ENCODE measurements at regions not wholly inside any gene's neighbourhood (a gene's known extent, or its start where the extent isn't known, plus 50 kb on each side); places are given as distances from the start of the nearest gene placed in this dataset.

- no peak for DNase-seq
Measured at GRCh38 chr17:79521225-79521624, 89.6 kb downstream of the RBFOX3 start.

DNA sequence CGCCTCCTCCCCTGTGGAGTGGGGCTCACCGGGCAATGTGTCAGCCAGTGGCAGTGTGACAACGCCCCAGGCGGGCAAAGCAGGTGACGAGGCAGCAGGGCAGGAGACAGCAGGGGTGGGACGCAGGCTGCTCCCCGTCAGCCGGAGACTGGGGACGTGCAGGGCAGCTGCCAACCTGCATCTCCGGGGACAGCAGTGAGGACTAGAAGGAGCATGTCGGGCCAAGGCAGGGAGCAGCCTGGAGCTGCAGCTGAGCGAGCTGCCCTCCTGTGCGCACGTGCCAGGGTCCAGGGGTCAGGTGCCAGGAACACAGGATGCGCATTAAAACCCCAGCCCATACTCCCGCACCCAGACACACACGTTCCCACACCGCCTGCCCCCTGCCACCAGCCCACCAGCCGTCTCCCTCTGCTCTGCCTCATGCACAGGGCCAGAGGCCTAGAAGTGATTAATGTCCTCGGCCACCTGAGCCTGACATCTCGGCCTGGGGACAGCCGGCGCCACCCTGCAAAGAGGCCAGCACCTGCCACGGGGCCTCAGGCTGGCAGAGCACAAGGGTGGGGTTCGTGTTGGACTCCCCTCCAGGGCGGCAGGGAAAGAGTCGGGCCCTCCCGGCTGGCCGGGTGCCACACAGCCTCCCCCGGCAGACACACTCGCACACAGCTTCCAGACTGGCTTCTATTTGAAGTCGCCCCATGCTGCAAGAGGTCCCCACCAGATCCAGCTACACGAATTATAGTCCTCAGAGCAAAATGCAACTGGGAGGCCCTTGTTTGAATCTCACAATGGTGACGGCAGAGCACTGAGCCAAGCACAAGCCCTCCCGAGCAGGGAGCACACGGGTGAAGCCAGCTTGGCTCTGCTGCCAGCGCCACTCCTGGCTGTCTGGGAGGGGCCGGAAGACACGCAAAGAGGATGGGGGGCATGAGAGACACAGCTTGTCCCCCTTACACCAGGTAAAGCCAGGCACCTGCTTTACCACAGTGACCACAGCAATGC, 90.4 kb downstream of the RBFOX3 start:
- no peak for DNase-seq

GRCh38 chr17:79519601-79520000, 91.2 kb downstream of the RBFOX3 start:
- no peak for DNase-seq

DNA sequence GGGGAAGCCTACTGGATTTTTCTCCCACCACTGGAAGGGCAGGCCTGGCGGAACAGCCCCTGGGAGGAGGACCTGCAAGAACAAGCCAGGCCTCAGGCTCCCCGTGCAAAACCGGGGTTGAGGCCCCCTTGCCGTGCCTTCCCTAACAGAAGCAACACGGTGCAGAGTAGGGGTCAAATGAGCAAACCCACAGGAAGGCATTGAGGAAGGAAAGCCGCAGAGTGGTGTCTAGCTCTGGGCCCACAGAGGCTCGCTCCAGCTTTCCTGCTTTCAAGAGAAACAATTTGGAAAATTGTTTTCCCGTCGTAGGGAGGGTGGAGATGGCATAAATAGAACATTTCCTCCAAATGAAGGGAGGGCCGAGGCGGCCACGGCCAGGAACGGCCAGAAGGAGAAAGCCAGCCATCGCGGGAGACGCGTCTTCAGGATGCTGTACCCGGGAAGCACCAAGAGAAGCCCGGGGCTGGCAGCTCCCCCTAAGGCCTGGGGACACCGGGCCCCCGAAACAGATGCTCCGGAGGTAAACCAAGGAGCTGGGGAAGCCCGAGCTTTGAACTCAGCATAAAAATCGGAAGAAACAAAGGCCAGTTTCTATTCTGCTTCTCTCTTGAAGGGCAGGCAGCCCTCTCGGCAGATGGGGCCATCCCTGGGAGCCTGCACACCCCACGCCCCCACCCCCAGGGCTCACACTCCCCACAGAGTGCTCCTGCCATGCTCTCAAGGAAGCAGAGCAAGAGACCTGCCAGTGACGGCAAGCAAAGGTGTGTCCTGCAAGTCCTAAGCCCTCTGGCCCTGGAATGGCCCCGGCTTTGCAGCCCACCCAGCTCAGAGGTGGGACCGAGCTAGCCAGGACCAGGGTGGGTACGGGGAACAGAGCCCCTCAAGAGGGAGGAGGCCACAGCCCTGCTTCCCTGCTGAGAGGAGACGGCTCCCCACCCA, 92.0 kb downstream of the RBFOX3 start:
- DNase-seq, result no peak

GRCh38 chr17:79517827-79518584, 92.8 kb downstream of the RBFOX3 start:
- DNase-seq, result no peak

DNA sequence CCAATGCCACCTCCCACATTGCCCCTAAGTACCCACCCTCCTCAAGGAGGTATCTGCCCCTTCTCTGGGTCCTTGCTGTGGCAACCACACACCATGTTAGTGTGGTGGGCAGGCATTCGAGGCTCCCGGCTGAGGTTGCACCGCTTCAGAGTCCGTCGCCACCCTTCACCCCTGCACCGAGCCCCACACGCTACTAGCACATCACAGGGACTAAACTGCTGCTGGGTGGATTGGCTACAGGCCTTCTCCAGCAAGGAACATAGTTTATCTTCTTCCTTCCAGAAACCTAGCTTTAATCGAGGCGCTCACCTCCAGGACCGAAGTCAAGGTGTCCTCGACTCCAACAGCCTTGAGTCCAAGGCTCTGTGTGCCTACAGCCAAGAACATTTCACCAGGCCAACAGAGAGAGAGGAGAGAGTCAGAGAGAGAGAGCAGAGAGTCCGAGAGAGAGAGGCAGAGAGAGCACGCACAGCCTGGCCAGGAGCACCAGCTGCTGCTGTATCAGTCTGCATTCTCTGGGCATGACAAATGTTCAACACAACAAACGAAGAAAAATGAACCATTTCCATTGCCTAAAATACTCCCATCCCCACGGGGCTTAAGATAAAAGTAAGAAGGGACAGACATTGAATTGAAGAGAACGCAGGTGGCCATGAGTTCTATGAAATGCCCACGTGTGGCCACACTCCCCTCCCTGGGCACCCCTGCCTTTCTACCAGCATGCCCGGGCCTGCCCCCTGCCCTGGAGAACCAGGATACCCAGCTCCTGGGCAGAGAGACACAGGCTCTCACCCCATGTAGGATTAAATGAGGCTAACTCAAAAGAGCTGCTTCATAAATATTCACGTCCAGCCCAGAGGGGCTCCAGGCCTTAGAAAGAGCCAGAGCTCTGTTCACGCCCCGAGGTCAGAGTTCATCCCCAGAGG, 94.9 kb downstream of the RBFOX3 start:
- no peak for DNase-seq

- no peak for DNase-seq
Measured at GRCh38 chr17:79515110-79515509, 95.7 kb downstream of the RBFOX3 start.

DNA sequence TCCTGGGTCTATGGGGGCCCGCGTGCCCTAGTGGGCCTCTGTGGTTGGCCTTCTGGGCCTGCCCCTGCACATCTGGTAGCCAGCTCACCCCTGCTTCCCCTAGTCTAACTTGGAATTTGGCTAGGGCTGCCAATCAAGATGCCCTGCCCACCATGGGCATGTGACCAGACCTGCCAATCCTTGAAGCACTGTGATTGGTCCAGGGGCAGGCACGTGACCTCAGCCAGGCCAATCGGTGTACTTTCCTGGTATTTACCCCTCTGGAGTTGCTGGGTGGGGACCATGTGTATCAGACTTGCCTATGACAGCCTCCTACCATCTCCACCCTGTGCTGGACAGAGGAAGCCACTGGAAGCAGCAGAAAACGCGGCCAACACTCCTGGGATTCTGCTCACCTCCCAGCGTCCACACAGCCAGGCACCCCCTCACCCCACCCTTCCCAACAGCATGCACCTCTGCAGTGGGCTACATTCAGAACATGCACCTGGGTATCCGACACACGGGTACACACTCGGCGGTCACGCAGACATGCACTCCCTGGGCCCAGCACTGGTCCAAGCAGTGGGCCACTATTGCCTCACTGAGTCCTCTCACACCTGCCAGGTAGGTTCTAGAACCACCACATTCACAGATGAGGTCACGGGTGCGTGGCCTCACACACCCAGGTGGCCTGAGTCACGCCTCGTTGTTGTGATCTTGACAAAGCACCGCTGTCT, 96.9 kb downstream of the RBFOX3 start:
- DNase-seq, result no peak

DNA sequence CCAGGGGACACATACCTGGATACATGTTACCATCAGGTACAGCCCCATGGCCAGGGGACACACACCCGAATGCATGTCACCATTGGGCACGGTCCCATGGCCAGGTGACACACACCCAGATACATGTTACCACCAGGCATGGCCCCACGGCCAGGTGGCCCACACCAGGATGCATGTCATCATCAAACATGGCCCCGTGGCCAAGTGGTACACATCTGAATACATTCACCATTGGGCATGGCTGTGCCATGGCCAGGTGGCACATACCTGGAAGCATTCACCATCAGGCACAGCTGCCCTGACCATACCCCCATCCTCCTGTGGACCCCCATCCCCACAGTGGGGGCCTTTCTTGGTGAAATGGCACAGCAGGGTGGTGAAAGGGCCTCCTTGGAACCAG, 97.6 kb downstream of the RBFOX3 start:
- no peak for DNase-seq

DNA sequence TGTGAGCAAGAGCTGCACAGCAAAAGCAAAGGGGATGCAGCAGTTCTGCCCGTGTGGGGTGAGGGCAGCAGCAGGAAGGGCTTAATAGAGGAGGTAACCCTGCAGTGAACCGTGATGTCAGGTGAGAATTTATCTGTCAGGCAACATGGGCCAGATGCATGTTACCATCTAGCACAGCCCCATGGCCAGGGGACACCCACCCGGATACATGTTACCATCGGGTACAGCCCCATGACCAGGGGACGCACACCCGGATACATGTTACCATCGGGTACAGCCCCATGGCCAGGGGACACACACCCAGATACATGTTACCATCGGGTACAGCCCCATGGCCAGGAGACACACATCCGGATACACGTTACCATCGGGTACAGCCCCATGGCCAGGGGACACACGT, 99.4 kb downstream of the RBFOX3 start:
- no peak for DNase-seq

GRCh38 chr17:79510071-79510470, 100.8 kb downstream of the RBFOX3 start:
- no peak for DNase-seq

GRCh38 chr17:79509490-79509889, 101.4 kb downstream of the RBFOX3 start:
- no peak for DNase-seq

GRCh38 chr17:79509008-79509407, 101.8 kb downstream of the RBFOX3 start:
- DNase-seq, result no peak

DNA sequence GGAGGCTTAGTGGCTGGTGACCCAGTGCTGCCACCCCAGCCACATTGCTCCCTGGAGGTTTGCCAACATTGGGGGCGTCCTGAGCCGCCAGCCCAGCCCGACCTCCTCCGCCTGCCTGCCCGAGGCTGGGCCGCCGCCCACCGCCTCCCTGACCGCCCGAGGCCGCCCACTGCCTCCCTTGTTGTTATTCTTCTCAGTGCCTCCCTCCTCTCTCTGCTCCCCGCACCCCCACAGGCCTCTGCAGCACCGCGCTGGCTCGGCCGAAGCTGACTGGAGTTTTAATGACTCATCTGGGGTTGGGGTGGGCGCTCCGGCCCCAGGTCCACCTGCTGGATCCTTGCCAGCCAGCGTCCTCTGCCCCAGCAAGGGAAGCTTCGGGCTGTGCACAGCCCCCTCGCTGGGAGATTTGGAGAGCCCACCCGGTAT, 102.5 kb downstream of the RBFOX3 start:
- DNase-seq, result no peak

- no peak for DNase-seq
Measured at GRCh38 chr17:79506955-79507354, 103.9 kb downstream of the RBFOX3 start.

DNA sequence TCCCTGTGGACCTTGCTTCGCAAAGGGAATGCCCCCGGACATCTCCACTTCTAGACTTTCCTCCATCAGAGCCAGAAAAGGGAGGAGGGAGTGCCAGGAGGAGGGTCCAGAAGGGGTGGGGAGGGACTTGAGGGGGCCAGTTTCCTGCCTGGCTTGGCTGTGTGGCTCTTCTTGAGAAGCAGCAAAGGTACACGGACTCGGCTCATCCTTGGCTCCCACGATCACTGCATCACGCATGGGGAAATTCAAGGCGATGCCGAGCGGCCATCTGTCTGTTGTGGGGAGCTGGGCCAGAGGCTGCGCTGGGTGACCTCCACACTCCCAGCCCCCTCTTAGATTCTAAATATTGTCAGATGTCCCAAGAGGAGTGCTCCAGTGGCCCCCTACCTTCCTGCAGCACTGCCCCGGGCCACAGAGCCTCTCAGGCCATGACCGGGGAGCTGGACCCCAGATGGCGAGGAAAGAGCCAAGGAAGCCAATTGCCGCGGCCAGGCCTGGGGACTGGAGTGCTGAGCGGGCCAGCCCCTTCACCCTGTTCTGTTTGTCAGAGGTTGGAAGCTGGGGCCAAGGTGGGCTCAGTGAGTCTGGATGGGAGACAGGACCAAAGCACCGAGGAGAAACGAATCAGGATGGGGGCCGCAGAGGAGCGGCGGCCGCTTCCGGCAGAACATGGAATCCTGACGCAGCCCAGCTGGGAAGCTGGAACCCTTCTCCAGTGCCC, 104.5 kb downstream of the RBFOX3 start:
- DNase-seq, result no peak

GRCh38 chr17:79505199-79505598, 105.7 kb downstream of the RBFOX3 start:
- no peak for DNase-seq

DNA sequence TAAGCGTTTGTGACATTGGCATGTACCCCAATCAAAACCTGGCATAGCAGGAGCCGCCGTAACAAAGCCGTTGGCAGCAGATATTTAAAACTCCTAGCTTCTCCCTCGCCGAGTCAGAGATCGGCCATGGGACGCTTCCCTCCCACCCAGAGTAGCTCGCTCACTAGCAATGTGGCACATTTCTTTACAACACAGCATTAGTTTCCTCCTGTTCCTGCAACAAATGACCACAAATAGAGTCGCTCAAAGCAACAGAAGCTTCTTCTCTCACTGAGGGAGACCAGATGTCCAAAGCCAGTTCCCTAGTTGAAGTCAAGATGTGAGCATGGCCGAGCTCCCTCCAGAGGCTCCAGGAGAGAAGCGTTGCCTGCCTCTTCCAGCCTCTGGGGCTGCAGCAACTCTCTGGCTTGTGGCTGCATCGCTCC, 106.7 kb downstream of the RBFOX3 start:
- DNase-seq, result no peak

- DNase-seq, result no peak
Measured at GRCh38 chr17:79503126-79503839, 107.6 kb downstream of the RBFOX3 start.

All from fibroblast of skin of back (primary cell).